GM19328 (cell line): ENCODE measurements at regions not wholly inside any gene's neighbourhood (a gene's known extent, or its start where the extent isn't known, plus 50 kb on each side); places are given as distances from the start of the nearest gene placed in this dataset.

Experiments
- ATAC-seq: cut with Tn5 transposase; IDR thresholded peaks from one replicate; pipeline ENCODE4 v1.9.1; 2021; ENCODE audit warnings: mild to moderate bottlenecking, moderate library complexity; ENCODE audit not compliant: unreplicated experiment

GRCh38 chr2:19045151-19045550 is 313.3 kb downstream of the OSR1 start:
- no peak for ATAC-seq

- ATAC-seq = no peak
Observed at GRCh38 chr2:19043893-19044292, 314.5 kb downstream of the OSR1 start.

- no peak for ATAC-seq
Observed at GRCh38 chr2:19041434-19042041, 316.9 kb downstream of the OSR1 start.

- no peak for ATAC-seq
Observed at GRCh38 chr2:19038071-19039015, 320.1 kb downstream of the OSR1 start.

GRCh38 chr2:19036091-19036490 is 322.3 kb downstream of the OSR1 start:
- no peak for ATAC-seq

GRCh38 chr2:19035238-19035637 is 323.2 kb downstream of the OSR1 start:
- no peak for ATAC-seq

- ATAC-seq = no peak
Observed at GRCh38 chr2:19033240-19033639, 325.2 kb downstream of the OSR1 start.

- no peak for ATAC-seq
Observed at GRCh38 chr2:19031642-19032041, 326.8 kb downstream of the OSR1 start.

- ATAC-seq = no peak
Observed at GRCh38 chr2:19029655-19030054, 328.8 kb downstream of the OSR1 start.

GRCh38 chr2:19028587-19029375 is 329.6 kb downstream of the OSR1 start:
- no peak for ATAC-seq

- no peak for ATAC-seq
Observed at GRCh38 chr2:19027626-19028025, 330.8 kb downstream of the OSR1 start.

GRCh38 chr2:19026261-19026660 is 332.2 kb downstream of the OSR1 start:
- no peak for ATAC-seq

- no peak for ATAC-seq
Observed at GRCh38 chr2:19022334-19022733, 336.1 kb downstream of the OSR1 start.

GRCh38 chr2:19021721-19022120 is 336.7 kb downstream of the OSR1 start:
- no peak for ATAC-seq

- ATAC-seq = no peak
Observed at GRCh38 chr2:19021100-19021476, 337.3 kb downstream of the OSR1 start.

- no peak for ATAC-seq
Observed at GRCh38 chr2:19020144-19021099, 338.0 kb downstream of the OSR1 start.

- ATAC-seq = no peak
Observed at GRCh38 chr2:19009510-19009909, 348.9 kb downstream of the OSR1 start.

- no peak for ATAC-seq
Observed at GRCh38 chr2:19003554-19003953, 354.9 kb downstream of the OSR1 start.

GRCh38 chr2:19000776-19001175 is 357.6 kb downstream of the OSR1 start:
- no peak for ATAC-seq

- no peak for ATAC-seq
Observed at GRCh38 chr2:18999198-18999597, 359.2 kb downstream of the OSR1 start.
